PC-9 (cell line): ENCODE measurements at regions not wholly inside any gene's neighbourhood (a gene's known extent, or its start where the extent isn't known, plus 50 kb on each side); places are given as distances from the start of the nearest gene placed in this dataset.

Source experiments
- BruUV-seq: library from RNA; stranded (reverse); fragments of 400-500 nt; replicated peaks from 2 replicates; lab custom pipeline; 2021; lab: Mats Ljungman, UMichigan
- CTCF ChIA-PET: fragments of 300-600 bp; sonication (Branson Sonifier 250); formaldehyde crosslinking; loops from one replicate; lab custom pipeline; 2022; ENCODE audit warnings: antibody characterized with exemption; lab: Charles Lee
- POLR2A ChIA-PET: fragments of 300-600 bp; sonication (Branson Sonifier 250); formaldehyde crosslinking; loops from one replicate; lab custom pipeline; 2022; ENCODE audit warnings: antibody characterized with exemption; ENCODE audit not compliant: unreplicated experiment; lab: Charles Lee
- DNase-seq, 2 experiments: peaks; one replicate each; pipeline versions ENCODE4 v3.0.0 to v3.0.0-alpha.2; 2015 to 2022; ENCODE audit warnings: mixed read lengths in 1 of 2
- H2AFZ ChIP-seq: fragments of 200-600 bp; sonication (generic); 2 replicates; pipeline ENCODE4 v1.8.1; 2017; ENCODE audit warnings: antibody characterized with exemption
- H3F3A ChIP-seq: fragments of 200-600 bp; sonication (generic); 2 replicates; pipeline ENCODE4 v1.8.1; 2017; ENCODE audit warnings: antibody characterized with exemption, mild to moderate bottlenecking, low read depth; ENCODE audit not compliant: insufficient read depth
- H3K27ac ChIP-seq: fragments of 200-600 bp; sonication (generic); 2 replicates; pipeline ENCODE4 v1.6.1; 2016; ENCODE audit warnings: mixed run types
- H3K27me3 ChIP-seq: fragments of 200-600 bp; sonication (generic); 2 replicates; pipeline ENCODE4 v1.6.1; 2016; ENCODE audit warnings: low read depth, mixed run types; ENCODE audit not compliant: insufficient read depth
- H3K36me3 ChIP-seq: fragments of 200-600 bp; sonication (generic); 2 replicates; pipeline ENCODE4 v1.6.1; 2016; ENCODE audit warnings: low read depth, mixed run types
- H3K4me1 ChIP-seq: fragments of 200-600 bp; sonication (generic); replicated peaks from 2 replicates; pipeline ENCODE4 v1.6.1; 2016; ENCODE audit warnings: mixed run types; ENCODE audit not compliant: insufficient read depth
- H3K4me2 ChIP-seq: fragments of 200-600 bp; sonication (generic); 2 replicates; pipeline ENCODE4 v1.6.1; 2017; ENCODE audit warnings: mixed run types
- H3K4me3 ChIP-seq: fragments of 200-600 bp; sonication (generic); 2 replicates; pipeline ENCODE4 v1.6.1; 2016; ENCODE audit warnings: mixed run types
- H3K79me2 ChIP-seq: fragments of 200-600 bp; sonication (generic); 2 replicates; pipeline ENCODE4 v1.6.1; 2017; ENCODE audit warnings: low read depth, mixed run types
- H3K9me2 ChIP-seq: fragments of 200-600 bp; sonication (generic); 2 replicates; pipeline ENCODE4 v1.8.1; 2017; ENCODE audit warnings: mild to moderate bottlenecking; ENCODE audit not compliant: insufficient read depth
- H3K9me3 ChIP-seq: fragments of 200-600 bp; sonication (generic); 2 replicates; pipeline ENCODE4 v1.8.1; 2016; ENCODE audit warnings: low read depth; ENCODE audit not compliant: insufficient read depth
- H4K20me1 ChIP-seq: fragments of 200-600 bp; sonication (generic); 2 replicates; pipeline ENCODE4 v1.8.1; 2017; ENCODE audit not compliant: insufficient read depth
- EZH2 ChIP-seq: fragments of 200-600 bp; sonication (generic); IDR thresholded peaks from 2 replicates; pipeline ENCODE4 v1.8.0; 2017; ENCODE audit warnings: antibody characterized with exemption, low read depth
- intact Hi-C: fragments of 100-400 bp; cut with micrococcal nuclease; formaldehyde crosslinking; loops from one replicate; pipeline ENCODE4 v1.10.0; 2022; ENCODE audit not compliant: unreplicated experiment
- TF ChIP-seq, protein P1 (sequence below): fragments of 200-600 bp; sonication (generic); conservative IDR thresholded peaks from 2 replicates; pipeline ENCODE4 v1.6.1; 2017; ENCODE audit warnings: mixed run types, antibody characterized with exemption, mild to moderate bottlenecking, moderate library complexity

DNA sequence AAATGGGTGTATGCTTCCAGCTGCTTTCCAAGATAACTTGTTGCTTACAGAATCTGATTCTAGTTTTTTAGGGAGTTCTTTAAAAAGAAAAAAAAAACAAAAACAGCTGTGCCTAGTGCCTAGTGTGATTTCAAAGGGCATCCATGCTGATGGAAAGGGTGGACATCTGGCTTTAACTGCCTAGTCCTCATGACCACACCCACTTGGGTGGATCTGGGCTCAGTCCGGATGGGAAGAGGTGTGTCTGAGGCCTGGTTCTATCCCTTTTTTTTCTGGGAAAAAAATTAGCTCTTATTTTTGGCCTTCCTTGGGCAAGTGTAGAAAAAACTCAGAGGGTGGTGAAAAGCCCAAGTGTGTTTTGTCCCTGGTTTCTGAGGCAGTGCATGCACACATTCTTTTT lies 132.3 kb upstream of the CDH11 start:
- intact Hi-C loops, result no loop called here
- Histone ChIP-seq H2AFZ (no peak overlapping the region), H3K27me3 (no peaks in the 10 kb centered on the region), H3K27ac (no peak overlapping the region), H3F3A (no peaks in the 10 kb centered on the region), H3K36me3 (no peaks in the 10 kb centered on the region), H4K20me1 (no peaks in the 10 kb centered on the region), H3K9me2 (no peaks in the 10 kb centered on the region), H3K4me3 (no peak overlapping the region), H3K9me3 (no peaks in the 10 kb centered on the region), H3K4me2 (no peak overlapping the region), H3K79me2 (no peaks in the 10 kb centered on the region), H3K4me1 (no peaks in the 10 kb centered on the region)
- BruUV-seq, result no TSS peak
- DNase-seq, result no peak
- ChIA-PET CTCF (no interaction called here), POLR2A (no interaction called here)
- TF ChIP-seq EZH2, result no peak
- TF ChIP-seq, protein P1, sequence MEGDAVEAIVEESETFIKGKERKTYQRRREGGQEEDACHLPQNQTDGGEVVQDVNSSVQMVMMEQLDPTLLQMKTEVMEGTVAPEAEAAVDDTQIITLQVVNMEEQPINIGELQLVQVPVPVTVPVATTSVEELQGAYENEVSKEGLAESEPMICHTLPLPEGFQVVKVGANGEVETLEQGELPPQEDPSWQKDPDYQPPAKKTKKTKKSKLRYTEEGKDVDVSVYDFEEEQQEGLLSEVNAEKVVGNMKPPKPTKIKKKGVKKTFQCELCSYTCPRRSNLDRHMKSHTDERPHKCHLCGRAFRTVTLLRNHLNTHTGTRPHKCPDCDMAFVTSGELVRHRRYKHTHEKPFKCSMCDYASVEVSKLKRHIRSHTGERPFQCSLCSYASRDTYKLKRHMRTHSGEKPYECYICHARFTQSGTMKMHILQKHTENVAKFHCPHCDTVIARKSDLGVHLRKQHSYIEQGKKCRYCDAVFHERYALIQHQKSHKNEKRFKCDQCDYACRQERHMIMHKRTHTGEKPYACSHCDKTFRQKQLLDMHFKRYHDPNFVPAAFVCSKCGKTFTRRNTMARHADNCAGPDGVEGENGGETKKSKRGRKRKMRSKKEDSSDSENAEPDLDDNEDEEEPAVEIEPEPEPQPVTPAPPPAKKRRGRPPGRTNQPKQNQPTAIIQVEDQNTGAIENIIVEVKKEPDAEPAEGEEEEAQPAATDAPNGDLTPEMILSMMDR, result no peak

- no peak for DNase-seq
- intact Hi-C loops, result no loop called here
- no peaks in the 10 kb centered on the region for H3F3A ChIP-seq
- H2AFZ ChIP-seq, result no peak overlapping the region
- no peaks in the 10 kb centered on the region for H3K4me1 ChIP-seq
- no TSS peak for BruUV-seq
- no peaks in the 10 kb centered on the region for H3K9me2 ChIP-seq
- TF ChIP-seq, protein P1, result no peak
- TF ChIP-seq EZH2, result no peak
- H3K36me3 ChIP-seq, result no peaks in the 10 kb centered on the region
- no peaks in the 10 kb centered on the region for H4K20me1 ChIP-seq
- H3K4me3 ChIP-seq, result no peak overlapping the region
- H3K27ac ChIP-seq, result no peak overlapping the region
- POLR2A ChIA-PET, result no interaction called here
- H3K9me3 ChIP-seq, result no peaks in the 10 kb centered on the region
- H3K27me3 ChIP-seq, result no peaks in the 10 kb centered on the region
- no peak overlapping the region for H3K4me2 ChIP-seq
- CTCF ChIA-PET, result no interaction called here
- no peaks in the 10 kb centered on the region for H3K79me2 ChIP-seq
Measured at GRCh38 chr16:65249768-65250167, 127.9 kb upstream of the CDH11 start.

- H3K9me2 ChIP-seq, result no peaks in the 10 kb centered on the region
- H3K4me1 ChIP-seq, result no peaks in the 10 kb centered on the region
- H2AFZ ChIP-seq, result no peak overlapping the region
- DNase-seq, result no peak
- no peaks in the 10 kb centered on the region for H3K27me3 ChIP-seq
- no peaks in the 10 kb centered on the region for H3K79me2 ChIP-seq
- BruUV-seq, result no TSS peak
- no peaks in the 10 kb centered on the region for H3K9me3 ChIP-seq
- no peaks in the 10 kb centered on the region for H4K20me1 ChIP-seq
- H3K4me2 ChIP-seq, result no peak overlapping the region
- H3K4me3 ChIP-seq, result no peak overlapping the region
- intact Hi-C loops, result no loop called here
- ChIA-PET CTCF (no interaction called here), POLR2A (no interaction called here)
- TF ChIP-seq, protein P1, result no peak
- no peak for TF ChIP-seq EZH2
- no peak overlapping the region for H3K27ac ChIP-seq
- H3K36me3 ChIP-seq, result no peaks in the 10 kb centered on the region
- no peaks in the 10 kb centered on the region for H3F3A ChIP-seq
Measured at GRCh38 chr16:65244787-65245186, 122.9 kb upstream of the CDH11 start.
